Mesodermal cell (in vitro differentiated cells): ENCODE measurements at regions not wholly inside any gene's neighbourhood (a gene's known extent, or its start where the extent isn't known, plus 50 kb on each side); places are given as distances from the start of the nearest gene placed in this dataset.
"Not testable (repeated sequence)": the region's sequence is repeated elsewhere in the genome, so short reads cannot be mapped to it uniquely, and the experiment has no call there.

Source experiments
- H3K27ac ChIP-seq: 2 replicates; pipeline ENCODE4 v1.7.0; 2013; ENCODE audit warnings: mild to moderate bottlenecking, low read depth, low read length, moderate library complexity; ENCODE audit not compliant: severe bottlenecking
- H3K36me3 ChIP-seq: 2 replicates; pipeline ENCODE4 v1.7.1; 2013; ENCODE audit warnings: mild to moderate bottlenecking, low read length, moderate library complexity; ENCODE audit not compliant: control insufficient read depth, insufficient read depth
- H3K4me1 ChIP-seq: one replicate; pipeline ENCODE4 v1.7.1; 2013; ENCODE audit warnings: mild to moderate bottlenecking, low read length; ENCODE audit not compliant: insufficient read depth, control insufficient read depth, poor library complexity, severe bottlenecking
- H3K4me3 ChIP-seq: 2 replicates; pipeline ENCODE4 v1.7.0; 2013; ENCODE audit warnings: low read length, control low read depth, mild to moderate bottlenecking; ENCODE audit not compliant: insufficient read depth, poor library complexity, severe bottlenecking; ENCODE audit errors: extremely low read depth
- H3K9me3 ChIP-seq: 2 replicates; pipeline ENCODE4 v1.7.1; 2013; ENCODE audit warnings: mild to moderate bottlenecking, low read length, moderate library complexity; ENCODE audit not compliant: control insufficient read depth
- WGBS, 2 experiments: methylation state at CpG; one replicate each; pipeline ENCODE4 v1.1.5; 2013; ENCODE audit warnings: missing lambda C conversion rate in 2 of 2; ENCODE audit not compliant: insufficient coverage in 2 of 2; 5-methylcytosine and 5-hydroxymethylcytosine counted together

GRCh38 chrY:12492218-12492617 lies 208.8 kb upstream of the USP9Y start:
- WGBS, 2 experiments, result no CpG with 5 or more reads among the region's 1 CpG
- H3K36me3 ChIP-seq, result no peaks in the 10 kb centered on the region
- H3K27ac ChIP-seq, result no peak overlapping the region
- H3K4me3 ChIP-seq, result no peak overlapping the region
- no peaks in the 10 kb centered on the region for H3K4me1 ChIP-seq
- H3K9me3 ChIP-seq, result peaks cover 5% of the 10 kb centered on the region

GRCh38 chrY:12496007-12496406 lies 205.0 kb upstream of the USP9Y start:
- Histone ChIP-seq H3K27ac (no peak overlapping the region), H3K4me1 (no peaks in the 10 kb centered on the region), H3K36me3 (no peaks in the 10 kb centered on the region), H3K4me3 (no peak overlapping the region), H3K9me3 (peaks cover 4% of the 10 kb centered on the region)
- no CpG with 5 or more reads among the region's 2 CpGs for WGBS, 2 experiments

- no peak overlapping the region for H3K4me3 ChIP-seq
- H3K36me3 ChIP-seq, result no peaks in the 10 kb centered on the region
- H3K4me1 ChIP-seq, result no peaks in the 10 kb centered on the region
- H3K9me3 ChIP-seq, result no peaks in the 10 kb centered on the region
- H3K27ac ChIP-seq, result no peak overlapping the region
- 83% methylated on average over 1 of the region's 3 CpGs; no CpG with 5 or more reads in 1 of the 2 experiments for WGBS, 2 experiments
Observed at GRCh38 chrY:12500096-12500495, 200.9 kb upstream of the USP9Y start.

GRCh38 chrY:12504028-12504427 lies 197.0 kb upstream of the USP9Y start:
- H3K4me3 ChIP-seq, H3K36me3 ChIP-seq, H3K4me1 ChIP-seq, H3K27ac ChIP-seq, H3K9me3 ChIP-seq: not testable (repeated sequence)
- 57% methylated on average over 1 of the region's 4 CpGs; no CpG with 5 or more reads in 1 of the 2 experiments for WGBS, 2 experiments

GRCh38 chrY:12517338-12517737 lies 183.7 kb upstream of the USP9Y start:
- WGBS, 2 experiments, result no CpG with 5 or more reads among the region's 1 CpG
- H3K27ac ChIP-seq, result no peak overlapping the region
- no peaks in the 10 kb centered on the region for H3K4me1 ChIP-seq
- no peaks in the 10 kb centered on the region for H3K36me3 ChIP-seq
- no peak overlapping the region for H3K4me3 ChIP-seq
- no peaks in the 10 kb centered on the region for H3K9me3 ChIP-seq

GRCh38 chrY:12525206-12525605 lies 175.8 kb upstream of the USP9Y start:
- Histone ChIP-seq H3K4me3 (no peak overlapping the region), H3K27ac (no peak overlapping the region), H3K9me3 (no peaks in the 10 kb centered on the region), H3K4me1 (no peaks in the 10 kb centered on the region), H3K36me3 (no peaks in the 10 kb centered on the region)
- WGBS, 2 experiments, result no CpG with 5 or more reads among the region's 3 CpGs

- Histone ChIP-seq H3K9me3 (no peaks in the 10 kb centered on the region), H3K27ac (no peak overlapping the region), H3K4me3 (no peak overlapping the region), H3K36me3 (no peaks in the 10 kb centered on the region), H3K4me1 (no peaks in the 10 kb centered on the region)
- no CpG with 5 or more reads among the region's 4 CpGs for WGBS, 2 experiments
Observed at GRCh38 chrY:12526362-12527063, 174.5 kb upstream of the USP9Y start.

GRCh38 chrY:12537226-12537854 lies 163.7 kb upstream of the USP9Y start:
- H3K36me3 ChIP-seq, result no peaks in the 10 kb centered on the region
- peaks cover 6% of the 10 kb centered on the region for H3K9me3 ChIP-seq
- no peak overlapping the region for H3K4me3 ChIP-seq
- WGBS, 2 experiments, result 94 to 97% methylated on average over 37 to 41 of the region's 46 CpGs
- no peak overlapping the region for H3K27ac ChIP-seq
- no peaks in the 10 kb centered on the region for H3K4me1 ChIP-seq

- no peaks in the 10 kb centered on the region for H3K9me3 ChIP-seq
- no peak overlapping the region for H3K27ac ChIP-seq
- no peak overlapping the region for H3K4me3 ChIP-seq
- 80 to 88% methylated on average over 1 to 4 of the region's 9 CpGs for WGBS, 2 experiments
- no peaks in the 10 kb centered on the region for H3K36me3 ChIP-seq
- no peaks in the 10 kb centered on the region for H3K4me1 ChIP-seq
Observed at GRCh38 chrY:12546746-12547420, 154.1 kb upstream of the USP9Y start.

- 77% methylated on average over 3 of the region's 4 CpGs; no CpG with 5 or more reads in 1 of the 2 experiments for WGBS, 2 experiments
- Histone ChIP-seq H3K36me3 (no peaks in the 10 kb centered on the region), H3K9me3 (no peaks in the 10 kb centered on the region), H3K4me1 (no peaks in the 10 kb centered on the region), H3K27ac (no peak overlapping the region), H3K4me3 (no peak overlapping the region)
Observed at GRCh38 chrY:12552471-12553283, 148.4 kb upstream of the USP9Y start.
